G401 (cell line): ENCODE measurements at regions not wholly inside any gene's neighbourhood (a gene's known extent, or its start where the extent isn't known, plus 50 kb on each side); places are given as distances from the start of the nearest gene placed in this dataset.
A peak's percentile ranks its signal among the peaks of the same experiment; 100 is the strongest.
"Not testable (repeated sequence)": the region's sequence is repeated elsewhere in the genome, so short reads cannot be mapped to it uniquely, and the experiment has no call there.

Experiments used
- DNase-seq: peaks from one replicate; pipeline ENCODE4 v3.0.0-alpha.2; 2015; ENCODE audit warnings: low spot score
- in situ Hi-C: cut with HindIII; loops from 2 replicates; pipeline ENCODE4 v1.10.0; 2016; ENCODE audit warnings: low sequenced_read_pairs, mixed read lengths

GRCh38 chr16:80915079-80915450 is 91.6 kb downstream of the CMC2 start:
- DNase-seq = no peak
- in situ Hi-C loops = no loop called here

GRCh38 chr16:80914379-80915078 is 92.2 kb downstream of the CMC2 start:
- in situ Hi-C loops = no loop called here
- no peak for DNase-seq

- no peak for DNase-seq
- in situ Hi-C loops = no loop called here
Measured at GRCh38 chr16:80913397-80913796, 93.3 kb downstream of the CMC2 start.

- in situ Hi-C loops = no loop called here
Measured at GRCh38 chr16:80912651-80913050, 94.0 kb downstream of the CMC2 start.

GRCh38 chr16:80910434-80910833 is 96.3 kb downstream of the CMC2 start:
- no peak for DNase-seq
- in situ Hi-C loops = no loop called here

More at GRCh38 chr16:80912651-80913050, 94.0 kb downstream of the CMC2 start:
- no peak for DNase-seq

- in situ Hi-C loops = no loop called here
- no peak for DNase-seq
Measured at GRCh38 chr16:80909720-80910119, 97.0 kb downstream of the CMC2 start.

- DNase-seq, in situ Hi-C loops: not testable (repeated sequence)
Measured at GRCh38 chr16:80906169-80906568, 100.5 kb downstream of the CMC2 start.

GRCh38 chr16:80903616-80904015 is 99.2 kb upstream of the CDYL2 start:
- no peak for DNase-seq
- in situ Hi-C loops = no loop called here

- in situ Hi-C loops = no loop called here
- no peak for DNase-seq
Measured at GRCh38 chr16:80902306-80903110, 98.1 kb upstream of the CDYL2 start.

GRCh38 chr16:80900593-80900954 is 96.2 kb upstream of the CDYL2 start:
- no peak for DNase-seq
- in situ Hi-C loops = no loop called here

- in situ Hi-C loops = no loop called here
- DNase-seq = peak; percentile 83
Measured at GRCh38 chr16:80899809-80900592, 95.6 kb upstream of the CDYL2 start.

- no peak for DNase-seq
- in situ Hi-C loops = no loop called here
Measured at GRCh38 chr16:80896776-80897175, 92.4 kb upstream of the CDYL2 start.

GRCh38 chr16:80894091-80894490 is 89.7 kb upstream of the CDYL2 start:
- in situ Hi-C loops = no loop called here

GRCh38 chr16:80893686-80894085 is 89.3 kb upstream of the CDYL2 start:
- in situ Hi-C loops = no loop called here
- DNase-seq = no peak

More at GRCh38 chr16:80894091-80894490, 89.7 kb upstream of the CDYL2 start:
- no peak for DNase-seq

GRCh38 chr16:80892395-80892794 is 88.0 kb upstream of the CDYL2 start:
- DNase-seq, in situ Hi-C loops: not testable (repeated sequence)

- in situ Hi-C loops = no loop called here
- DNase-seq = no peak
Measured at GRCh38 chr16:80889779-80890359, 85.5 kb upstream of the CDYL2 start.

GRCh38 chr16:80887062-80887461 is 82.7 kb upstream of the CDYL2 start:
- DNase-seq = no peak
- in situ Hi-C loops = no loop called here

- DNase-seq = no peak
- in situ Hi-C loops = no loop called here
Measured at GRCh38 chr16:80883816-80884215, 79.4 kb upstream of the CDYL2 start.

- in situ Hi-C loops = no loop called here
- DNase-seq = no peak
Measured at GRCh38 chr16:80883159-80883642, 78.8 kb upstream of the CDYL2 start.
